ENCODE measurements at regions not wholly inside any gene's neighbourhood (a gene's known extent, or its start where the extent isn't known, plus 50 kb on each side); places are given as distances from the start of the nearest gene placed in this dataset.
"Not testable (repeated sequence)": the region's sequence is repeated elsewhere in the genome, so short reads cannot be mapped to it uniquely, and the experiment has no call there.

DNA sequence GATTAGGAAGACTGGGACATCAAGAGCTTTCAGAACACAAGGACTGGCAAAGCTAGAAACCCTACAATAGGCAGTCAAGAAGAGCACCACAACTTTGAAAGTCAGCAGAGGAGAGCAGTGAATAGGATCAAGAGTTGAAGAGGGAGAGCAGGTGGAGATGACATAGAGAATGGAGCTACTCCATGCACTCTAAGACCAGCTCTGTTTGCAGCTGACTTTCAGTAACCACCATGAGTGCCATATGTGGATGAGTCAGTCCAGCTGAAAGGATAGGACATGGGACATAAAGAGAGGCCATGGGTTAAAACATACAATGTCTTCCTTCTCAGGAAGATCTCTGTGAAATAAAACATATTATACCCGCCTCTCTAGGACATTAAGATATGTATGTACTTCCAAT lies 289.1 kb upstream of the KLF4 start:
- no peak overlapping the region for H3K4me3 ChIP-seq (ENCODE audit: low read depth in 1 of 3, low read length in 3 of 3)
- H3K36me3 ChIP-seq (ENCODE audit: control insufficient read depth in 4 of 4, insufficient read depth in 3 of 4, low read depth in 1 of 4, low read length in 3 of 4) = no peaks in the 10 kb centered on the region
- DNase-seq (ENCODE audit: low spot score) = no peak
- H3K27ac ChIP-seq (ENCODE audit: low read depth in 1 of 2, low read length in 2 of 2) = no peak overlapping the region
- 95% methylated on average over 1 of the region's 1 CpG for WGBS
- no peaks in the 10 kb centered on the region for H3K4me1 ChIP-seq (ENCODE audit: control insufficient read depth in 4 of 4, insufficient read depth in 4 of 4, low read length in 3 of 4)
- TF ChIP-seq JUND (IDR thresholded peaks at IDR 0.05) (no peak), HNF4A (conservative IDR thresholded peaks at IDR 0.05) (no peak), NR2F2 (IDR thresholded peaks at IDR 0.05) (no peak), TAF1 (conservative IDR thresholded peaks at IDR 0.05) (no peak), FOXA2 (IDR thresholded peaks at IDR 0.05) (no peak), GABPA (IDR thresholded peaks at IDR 0.05 in 1 of 2, conservative IDR thresholded peaks at IDR 0.05 in 1 of 2) (no peak), YY1 (IDR thresholded peaks at IDR 0.05) (no peak)
- TF ChIP-seq, protein P1, sequence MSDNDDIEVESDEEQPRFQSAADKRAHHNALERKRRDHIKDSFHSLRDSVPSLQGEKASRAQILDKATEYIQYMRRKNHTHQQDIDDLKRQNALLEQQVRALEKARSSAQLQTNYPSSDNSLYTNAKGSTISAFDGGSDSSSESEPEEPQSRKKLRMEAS (IDR thresholded peaks at IDR 0.05) = no peak
- TF ChIP-seq, protein P2, sequence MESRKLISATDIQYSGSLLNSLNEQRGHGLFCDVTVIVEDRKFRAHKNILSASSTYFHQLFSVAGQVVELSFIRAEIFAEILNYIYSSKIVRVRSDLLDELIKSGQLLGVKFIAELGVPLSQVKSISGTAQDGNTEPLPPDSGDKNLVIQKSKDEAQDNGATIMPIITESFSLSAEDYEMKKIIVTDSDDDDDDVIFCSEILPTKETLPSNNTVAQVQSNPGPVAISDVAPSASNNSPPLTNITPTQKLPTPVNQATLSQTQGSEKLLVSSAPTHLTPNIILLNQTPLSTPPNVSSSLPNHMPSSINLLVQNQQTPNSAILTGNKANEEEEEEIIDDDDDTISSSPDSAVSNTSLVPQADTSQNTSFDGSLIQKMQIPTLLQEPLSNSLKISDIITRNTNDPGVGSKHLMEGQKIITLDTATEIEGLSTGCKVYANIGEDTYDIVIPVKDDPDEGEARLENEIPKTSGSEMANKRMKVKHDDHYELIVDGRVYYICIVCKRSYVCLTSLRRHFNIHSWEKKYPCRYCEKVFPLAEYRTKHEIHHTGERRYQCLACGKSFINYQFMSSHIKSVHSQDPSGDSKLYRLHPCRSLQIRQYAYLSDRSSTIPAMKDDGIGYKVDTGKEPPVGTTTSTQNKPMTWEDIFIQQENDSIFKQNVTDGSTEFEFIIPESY (IDR thresholded peaks at IDR 0.05) = no peak
- TF ChIP-seq, protein P3, sequence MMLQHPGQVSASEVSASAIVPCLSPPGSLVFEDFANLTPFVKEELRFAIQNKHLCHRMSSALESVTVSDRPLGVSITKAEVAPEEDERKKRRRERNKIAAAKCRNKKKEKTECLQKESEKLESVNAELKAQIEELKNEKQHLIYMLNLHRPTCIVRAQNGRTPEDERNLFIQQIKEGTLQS (IDR thresholded peaks at IDR 0.05) = no peak
- TF ChIP-seq, protein P4, sequence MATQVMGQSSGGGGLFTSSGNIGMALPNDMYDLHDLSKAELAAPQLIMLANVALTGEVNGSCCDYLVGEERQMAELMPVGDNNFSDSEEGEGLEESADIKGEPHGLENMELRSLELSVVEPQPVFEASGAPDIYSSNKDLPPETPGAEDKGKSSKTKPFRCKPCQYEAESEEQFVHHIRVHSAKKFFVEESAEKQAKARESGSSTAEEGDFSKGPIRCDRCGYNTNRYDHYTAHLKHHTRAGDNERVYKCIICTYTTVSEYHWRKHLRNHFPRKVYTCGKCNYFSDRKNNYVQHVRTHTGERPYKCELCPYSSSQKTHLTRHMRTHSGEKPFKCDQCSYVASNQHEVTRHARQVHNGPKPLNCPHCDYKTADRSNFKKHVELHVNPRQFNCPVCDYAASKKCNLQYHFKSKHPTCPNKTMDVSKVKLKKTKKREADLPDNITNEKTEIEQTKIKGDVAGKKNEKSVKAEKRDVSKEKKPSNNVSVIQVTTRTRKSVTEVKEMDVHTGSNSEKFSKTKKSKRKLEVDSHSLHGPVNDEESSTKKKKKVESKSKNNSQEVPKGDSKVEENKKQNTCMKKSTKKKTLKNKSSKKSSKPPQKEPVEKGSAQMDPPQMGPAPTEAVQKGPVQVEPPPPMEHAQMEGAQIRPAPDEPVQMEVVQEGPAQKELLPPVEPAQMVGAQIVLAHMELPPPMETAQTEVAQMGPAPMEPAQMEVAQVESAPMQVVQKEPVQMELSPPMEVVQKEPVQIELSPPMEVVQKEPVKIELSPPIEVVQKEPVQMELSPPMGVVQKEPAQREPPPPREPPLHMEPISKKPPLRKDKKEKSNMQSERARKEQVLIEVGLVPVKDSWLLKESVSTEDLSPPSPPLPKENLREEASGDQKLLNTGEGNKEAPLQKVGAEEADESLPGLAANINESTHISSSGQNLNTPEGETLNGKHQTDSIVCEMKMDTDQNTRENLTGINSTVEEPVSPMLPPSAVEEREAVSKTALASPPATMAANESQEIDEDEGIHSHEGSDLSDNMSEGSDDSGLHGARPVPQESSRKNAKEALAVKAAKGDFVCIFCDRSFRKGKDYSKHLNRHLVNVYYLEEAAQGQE (IDR thresholded peaks at IDR 0.05) = no peak
- TF ChIP-seq, protein P5, sequence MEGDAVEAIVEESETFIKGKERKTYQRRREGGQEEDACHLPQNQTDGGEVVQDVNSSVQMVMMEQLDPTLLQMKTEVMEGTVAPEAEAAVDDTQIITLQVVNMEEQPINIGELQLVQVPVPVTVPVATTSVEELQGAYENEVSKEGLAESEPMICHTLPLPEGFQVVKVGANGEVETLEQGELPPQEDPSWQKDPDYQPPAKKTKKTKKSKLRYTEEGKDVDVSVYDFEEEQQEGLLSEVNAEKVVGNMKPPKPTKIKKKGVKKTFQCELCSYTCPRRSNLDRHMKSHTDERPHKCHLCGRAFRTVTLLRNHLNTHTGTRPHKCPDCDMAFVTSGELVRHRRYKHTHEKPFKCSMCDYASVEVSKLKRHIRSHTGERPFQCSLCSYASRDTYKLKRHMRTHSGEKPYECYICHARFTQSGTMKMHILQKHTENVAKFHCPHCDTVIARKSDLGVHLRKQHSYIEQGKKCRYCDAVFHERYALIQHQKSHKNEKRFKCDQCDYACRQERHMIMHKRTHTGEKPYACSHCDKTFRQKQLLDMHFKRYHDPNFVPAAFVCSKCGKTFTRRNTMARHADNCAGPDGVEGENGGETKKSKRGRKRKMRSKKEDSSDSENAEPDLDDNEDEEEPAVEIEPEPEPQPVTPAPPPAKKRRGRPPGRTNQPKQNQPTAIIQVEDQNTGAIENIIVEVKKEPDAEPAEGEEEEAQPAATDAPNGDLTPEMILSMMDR (IDR thresholded peaks at IDR 0.05; ENCODE audit: low read depth, low read length, missing input control) = no peak
- no peaks in the 10 kb centered on the region for H3K9me3 ChIP-seq (ENCODE audit: control insufficient read depth in 4 of 4, low read length in 3 of 4)
- no peak overlapping the region for H3K9ac ChIP-seq (ENCODE audit: low read depth in 1 of 2, low read length in 2 of 2)
- no peaks in the 10 kb centered on the region for H3K27me3 ChIP-seq (ENCODE audit: control insufficient read depth in 4 of 4, insufficient read depth in 4 of 4, low read length in 3 of 4)

DNA sequence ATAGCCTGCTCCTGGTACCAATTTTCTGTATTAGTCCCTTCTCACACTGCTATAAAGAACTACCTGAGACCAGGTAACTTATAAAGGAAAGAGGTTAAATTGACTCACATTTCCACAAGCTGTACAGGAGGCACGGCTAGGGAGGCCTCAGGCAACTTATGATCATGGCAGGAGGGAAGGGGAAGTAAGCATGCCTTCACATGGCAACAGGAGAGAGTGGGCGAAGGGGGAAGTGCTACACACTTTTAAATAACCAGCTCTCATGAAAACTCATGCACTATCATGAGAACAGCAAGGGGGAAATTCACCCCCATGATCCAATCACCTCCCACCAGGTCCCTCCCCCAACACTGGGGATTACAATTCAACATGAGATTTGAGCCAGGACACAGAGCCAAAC lies 284.5 kb upstream of the KLF4 start:
- not testable (repeated sequence) for H3K4me1 ChIP-seq (ENCODE audit: control insufficient read depth in 4 of 4, insufficient read depth in 4 of 4, low read length in 3 of 4); H3K9me3 ChIP-seq (ENCODE audit: control insufficient read depth in 4 of 4, low read length in 3 of 4); H3K36me3 ChIP-seq (ENCODE audit: control insufficient read depth in 4 of 4, insufficient read depth in 3 of 4, low read depth in 1 of 4, low read length in 3 of 4); H3K27ac ChIP-seq (ENCODE audit: low read depth in 1 of 2, low read length in 2 of 2); H3K9ac ChIP-seq (ENCODE audit: low read depth in 1 of 2, low read length in 2 of 2); H3K4me3 ChIP-seq (ENCODE audit: low read depth in 1 of 3, low read length in 3 of 3); DNase-seq (ENCODE audit: low spot score); H3K27me3 ChIP-seq (ENCODE audit: control insufficient read depth in 4 of 4, insufficient read depth in 4 of 4, low read length in 3 of 4)
- WGBS = 81% methylated on average over 2 of the region's 2 CpGs
